H9 (cell line): ENCODE measurements at regions not wholly inside any gene's neighbourhood (a gene's known extent, or its start where the extent isn't known, plus 50 kb on each side); places are given as distances from the start of the nearest gene placed in this dataset.

Source experiments
- DNase-seq: peaks from one replicate; pipeline ENCODE4 v3.0.0-alpha.2; 2017
- H2AFZ ChIP-seq: one replicate; pipeline ENCODE4 v1.6.1; 2013; ENCODE audit warnings: mild to moderate bottlenecking, low read length, control low read depth, moderate library complexity
- H2AK5ac ChIP-seq: 2 replicates; pipeline ENCODE4 v1.6.1; 2013; ENCODE audit warnings: low read length, control low read depth, mixed read lengths; ENCODE audit not compliant: insufficient read length
- H2BK120ac ChIP-seq: one replicate; pipeline ENCODE4 v1.6.1; 2013; ENCODE audit warnings: low read depth, mild to moderate bottlenecking, low read length, control low read depth, inconsistent platforms; ENCODE audit not compliant: poor library complexity, severe bottlenecking
- H2BK12ac ChIP-seq: 2 replicates; pipeline ENCODE4 v1.6.1; 2013; ENCODE audit warnings: low read length, control low read depth, mixed read lengths, low read depth; ENCODE audit not compliant: insufficient read length
- H2BK15ac ChIP-seq: 2 replicates; pipeline ENCODE4 v1.6.1; 2013; ENCODE audit warnings: low read depth, low read length, control low read depth
- H2BK20ac ChIP-seq: one replicate; pipeline ENCODE4 v1.6.1; 2013; ENCODE audit warnings: low read depth, mild to moderate bottlenecking, low read length, control low read depth, inconsistent platforms; ENCODE audit not compliant: poor library complexity, severe bottlenecking
- H2BK5ac ChIP-seq: 2 replicates; pipeline ENCODE4 v1.6.1; 2013; ENCODE audit warnings: low read length, control low read depth, mixed read lengths; ENCODE audit not compliant: insufficient read length
- H3K14ac ChIP-seq: 2 replicates; pipeline ENCODE4 v1.6.1; 2013; ENCODE audit warnings: low read length, control low read depth; ENCODE audit not compliant: insufficient read depth
- H3K18ac ChIP-seq: 2 replicates; pipeline ENCODE4 v1.6.1; 2013; ENCODE audit warnings: low read depth, mild to moderate bottlenecking, mixed read lengths, low read length, control low read depth; ENCODE audit not compliant: insufficient read length
- H3K23ac ChIP-seq: 2 replicates; pipeline ENCODE4 v1.6.1; 2013; ENCODE audit warnings: low read length, control low read depth, mixed read lengths, low read depth; ENCODE audit not compliant: insufficient read length
- H3K23me2 ChIP-seq: 2 replicates; pipeline ENCODE4 v1.6.1; 2013; ENCODE audit warnings: low read depth, mild to moderate bottlenecking, mixed read lengths, low read length, control low read depth; ENCODE audit not compliant: insufficient read length, poor library complexity, severe bottlenecking
- H3K27ac ChIP-seq: 2 replicates; pipeline ENCODE4 v1.5.1; 2013; ENCODE audit warnings: low read length, control low read depth, mixed read lengths, low read depth; ENCODE audit not compliant: insufficient read length
- H3K27me3 ChIP-seq: 2 replicates; pipeline ENCODE4 v1.6.1; 2013; ENCODE audit warnings: low read length, control low read depth, inconsistent platforms; ENCODE audit not compliant: insufficient read depth
- H3K4ac ChIP-seq: 2 replicates; pipeline ENCODE4 v1.6.1; 2013; ENCODE audit warnings: low read depth, mild to moderate bottlenecking, control low read depth, inconsistent platforms, low read length, moderate library complexity
- H3K4me1 ChIP-seq: 2 replicates; pipeline ENCODE4 v1.6.1; 2013; ENCODE audit warnings: low read length, control low read depth, inconsistent platforms; ENCODE audit not compliant: insufficient read depth
- H3K4me2 ChIP-seq: 2 replicates; pipeline ENCODE4 v1.6.1; 2013; ENCODE audit warnings: low read length, control low read depth, mixed read lengths; ENCODE audit not compliant: insufficient read length, insufficient read depth
- H3K56ac ChIP-seq: 2 replicates; pipeline ENCODE4 v1.6.1; 2013; ENCODE audit warnings: low read depth, mild to moderate bottlenecking, mixed read lengths, low read length, control low read depth; ENCODE audit not compliant: insufficient read length
- H3K79me1 ChIP-seq: 2 replicates; pipeline ENCODE4 v1.6.1; 2013; ENCODE audit warnings: low read depth, mild to moderate bottlenecking, moderate library complexity, low read length, control low read depth, inconsistent platforms; ENCODE audit not compliant: insufficient read depth, poor library complexity, severe bottlenecking
- H3K79me2 ChIP-seq: 2 replicates; pipeline ENCODE4 v1.6.1; 2013; ENCODE audit warnings: low read length, control low read depth, inconsistent platforms; ENCODE audit not compliant: insufficient read depth
- H3K9ac ChIP-seq: 2 replicates; pipeline ENCODE4 v1.6.1; 2013; ENCODE audit warnings: low read length, control low read depth, mixed read lengths; ENCODE audit not compliant: insufficient read length; ENCODE audit errors: extremely low read depth
- H3K9me3 ChIP-seq: one replicate; pipeline ENCODE4 v1.6.1; 2013; ENCODE audit warnings: low read depth, low read length, inconsistent platforms; ENCODE audit not compliant: control insufficient read depth
- H3T11ph ChIP-seq: one replicate; pipeline ENCODE4 v1.6.1; 2013; ENCODE audit warnings: mild to moderate bottlenecking, low read length, control low read depth, inconsistent platforms
- H4K20me1 ChIP-seq: one replicate; pipeline ENCODE4 v1.6.1; 2013; ENCODE audit not compliant: control insufficient read depth, insufficient read length, insufficient read depth
- H4K5ac ChIP-seq: 2 replicates; pipeline ENCODE4 v1.6.1; 2013; ENCODE audit warnings: low read depth, mild to moderate bottlenecking, mixed read lengths, low read length, control low read depth; ENCODE audit not compliant: insufficient read length
- H4K8ac ChIP-seq: replicated peaks from 2 replicates; pipeline ENCODE4 v1.6.1; 2013; ENCODE audit warnings: low read length, control low read depth, mixed read lengths, low read depth; ENCODE audit not compliant: insufficient read length
- H4K91ac ChIP-seq: 2 replicates; pipeline ENCODE4 v1.6.1; 2013; ENCODE audit warnings: low read depth, mild to moderate bottlenecking, moderate library complexity, mixed read lengths, low read length, control low read depth; ENCODE audit not compliant: insufficient read length
- H3K27ac Mint-ChIP-seq, 3 experiments: 2 replicates in 2 of 3; 3 replicates in 1 of 3; pipeline ENCODE4 v1.8.0; 2020 to 2021; ENCODE audit warnings: mixed read lengths in 3 of 3, mild to moderate bottlenecking in 1 of 3, moderate library complexity in 1 of 3
- H3K27me3 Mint-ChIP-seq: 2 replicates; pipeline ENCODE4 v1.8.0; 2021; ENCODE audit warnings: low read depth, mild to moderate bottlenecking, moderate library complexity, mixed read lengths
- H3K36me3 Mint-ChIP-seq, 3 experiments: 2 replicates in 2 of 3; 3 replicates in 1 of 3; pipeline ENCODE4 v1.8.0; 2020 to 2021; ENCODE audit warnings: low read depth in 3 of 3, mixed read lengths in 3 of 3; ENCODE audit not compliant: insufficient read depth in 1 of 3
- H3K4me1 Mint-ChIP-seq, 2 experiments: 2 replicates each; pipeline ENCODE4 v1.8.0; 2020; ENCODE audit warnings: mixed read lengths in 2 of 2
- H3K4me3 Mint-ChIP-seq, 2 experiments: 2 replicates in 1 of 2; 3 replicates in 1 of 2; pipeline ENCODE4 v1.8.0; 2020 to 2021; ENCODE audit warnings: mild to moderate bottlenecking in 2 of 2, mixed read lengths in 2 of 2, moderate library complexity in 1 of 2
- H3K9me3 Mint-ChIP-seq, 2 experiments: 2 replicates in 1 of 2; 3 replicates in 1 of 2; pipeline ENCODE4 v1.8.0; 2020; ENCODE audit warnings: mild to moderate bottlenecking in 2 of 2, mixed read lengths in 2 of 2, moderate library complexity in 1 of 2
- WGBS: extraction: QIAGEN DNeasy Blood & Tissue Kit; methylation state at CpG from one replicate; pipeline ENCODE4 v1.1.7; 2013; ENCODE audit warnings: missing lambda C conversion rate, low lambda C conversion rate, mixed read lengths; ENCODE audit not compliant: insufficient read length; ENCODE audit errors: extremely low coverage; 5-methylcytosine and 5-hydroxymethylcytosine counted together
- TF ChIP-seq, protein P1 (sequence below): fragments of 200-600 bp; sonication (generic); conservative IDR thresholded peaks from 3 replicates; pipeline ENCODE4 v1.8.0; 2021; ENCODE audit warnings: antibody characterized with exemption, mild to moderate bottlenecking

GRCh38 chr1:50257940-50258685 lies 149.4 kb downstream of the ELAVL4 start:
- H3K79me2 ChIP-seq: no peaks in the 10 kb centered on the region
- no CpG with 5 or more reads among the region's 2 CpGs for WGBS
- H2BK20ac ChIP-seq: no peak overlapping the region
- no peak overlapping the region for H2BK15ac ChIP-seq
- H3K79me1 ChIP-seq: no peaks in the 10 kb centered on the region
- H3K23ac ChIP-seq: no peak overlapping the region
- Mint-ChIP-seq H3K36me3 (peaks cover 0 to 23% (median 0%) of the 10 kb centered on the region in 3 experiments; a peak in 2 of 7 replicates), H3K9me3 (peaks cover 0 to 66% of the 10 kb centered on the region in 2 experiments; a peak in 2 of 5 replicates), H3K4me1 (no peaks in the 10 kb centered on the region), H3K27ac (no peak overlapping the region), H3K27me3 (no peaks in the 10 kb centered on the region; the same call in none of the 2 replicates), H3K4me3 (no peak overlapping the region)
- H4K8ac ChIP-seq: no peak overlapping the region
- no peaks in the 10 kb centered on the region for H3K9me3 ChIP-seq
- H2BK12ac ChIP-seq: no peak overlapping the region
- no peaks in the 10 kb centered on the region for H4K20me1 ChIP-seq
- DNase-seq: no peak
- no peaks in the 10 kb centered on the region for H3K27me3 ChIP-seq
- no peak overlapping the region for H2BK5ac ChIP-seq
- no peak overlapping the region for H2AFZ ChIP-seq
- H4K91ac ChIP-seq: no peak overlapping the region
- no peak overlapping the region for H3K27ac ChIP-seq
- H2BK120ac ChIP-seq: no peak overlapping the region
- no peak overlapping the region for H3K9ac ChIP-seq
- H3K56ac ChIP-seq: no peak overlapping the region
- H3K4me2 ChIP-seq: no peak overlapping the region
- no peak overlapping the region for H4K5ac ChIP-seq
- no peaks in the 10 kb centered on the region for H3K23me2 ChIP-seq
- H2AK5ac ChIP-seq: no peak overlapping the region
- no peak overlapping the region for H3K18ac ChIP-seq
- no peak overlapping the region for H3K14ac ChIP-seq
- no peaks in the 10 kb centered on the region for H3K4me1 ChIP-seq
- H3T11ph ChIP-seq: no peak overlapping the region
- TF ChIP-seq, protein P1, sequence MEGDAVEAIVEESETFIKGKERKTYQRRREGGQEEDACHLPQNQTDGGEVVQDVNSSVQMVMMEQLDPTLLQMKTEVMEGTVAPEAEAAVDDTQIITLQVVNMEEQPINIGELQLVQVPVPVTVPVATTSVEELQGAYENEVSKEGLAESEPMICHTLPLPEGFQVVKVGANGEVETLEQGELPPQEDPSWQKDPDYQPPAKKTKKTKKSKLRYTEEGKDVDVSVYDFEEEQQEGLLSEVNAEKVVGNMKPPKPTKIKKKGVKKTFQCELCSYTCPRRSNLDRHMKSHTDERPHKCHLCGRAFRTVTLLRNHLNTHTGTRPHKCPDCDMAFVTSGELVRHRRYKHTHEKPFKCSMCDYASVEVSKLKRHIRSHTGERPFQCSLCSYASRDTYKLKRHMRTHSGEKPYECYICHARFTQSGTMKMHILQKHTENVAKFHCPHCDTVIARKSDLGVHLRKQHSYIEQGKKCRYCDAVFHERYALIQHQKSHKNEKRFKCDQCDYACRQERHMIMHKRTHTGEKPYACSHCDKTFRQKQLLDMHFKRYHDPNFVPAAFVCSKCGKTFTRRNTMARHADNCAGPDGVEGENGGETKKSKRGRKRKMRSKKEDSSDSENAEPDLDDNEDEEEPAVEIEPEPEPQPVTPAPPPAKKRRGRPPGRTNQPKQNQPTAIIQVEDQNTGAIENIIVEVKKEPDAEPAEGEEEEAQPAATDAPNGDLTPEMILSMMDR: no peak
- no peak overlapping the region for H3K4ac ChIP-seq
